T-helper 1 cell treated with Interleukin-12 subunit alpha and Interleukin-12 subunit beta and Interleukin-4 antibody, amounts not matched to agents 30 μg/mL and 1 μg/mL, for 36 hours (primary cell): ENCODE measurements at regions not wholly inside any gene's neighbourhood (a gene's known extent, or its start where the extent isn't known, plus 50 kb on each side); places are given as distances from the start of the nearest gene placed in this dataset.

Experiments
- H3K27ac Mint-ChIP-seq: one replicate; pipeline ENCODE4 v1.8.0; 2021; ENCODE audit warnings: mild to moderate bottlenecking, mixed read lengths
- H3K27me3 Mint-ChIP-seq: one replicate; pipeline ENCODE4 v1.8.0; 2021; ENCODE audit warnings: low read depth, mixed read lengths
- H3K36me3 Mint-ChIP-seq: one replicate; pipeline ENCODE4 v1.8.0; 2021; ENCODE audit warnings: low read depth, mixed read lengths
- H3K4me1 Mint-ChIP-seq: one replicate; pipeline ENCODE4 v1.8.0; 2021; ENCODE audit warnings: low read depth, mixed read lengths
- H3K4me3 Mint-ChIP-seq: one replicate; pipeline ENCODE4 v1.8.0; 2021; ENCODE audit warnings: mild to moderate bottlenecking, moderate library complexity, mixed read lengths
- H3K9me3 Mint-ChIP-seq: one replicate; pipeline ENCODE4 v1.8.0; 2021; ENCODE audit warnings: mixed read lengths

DNA sequence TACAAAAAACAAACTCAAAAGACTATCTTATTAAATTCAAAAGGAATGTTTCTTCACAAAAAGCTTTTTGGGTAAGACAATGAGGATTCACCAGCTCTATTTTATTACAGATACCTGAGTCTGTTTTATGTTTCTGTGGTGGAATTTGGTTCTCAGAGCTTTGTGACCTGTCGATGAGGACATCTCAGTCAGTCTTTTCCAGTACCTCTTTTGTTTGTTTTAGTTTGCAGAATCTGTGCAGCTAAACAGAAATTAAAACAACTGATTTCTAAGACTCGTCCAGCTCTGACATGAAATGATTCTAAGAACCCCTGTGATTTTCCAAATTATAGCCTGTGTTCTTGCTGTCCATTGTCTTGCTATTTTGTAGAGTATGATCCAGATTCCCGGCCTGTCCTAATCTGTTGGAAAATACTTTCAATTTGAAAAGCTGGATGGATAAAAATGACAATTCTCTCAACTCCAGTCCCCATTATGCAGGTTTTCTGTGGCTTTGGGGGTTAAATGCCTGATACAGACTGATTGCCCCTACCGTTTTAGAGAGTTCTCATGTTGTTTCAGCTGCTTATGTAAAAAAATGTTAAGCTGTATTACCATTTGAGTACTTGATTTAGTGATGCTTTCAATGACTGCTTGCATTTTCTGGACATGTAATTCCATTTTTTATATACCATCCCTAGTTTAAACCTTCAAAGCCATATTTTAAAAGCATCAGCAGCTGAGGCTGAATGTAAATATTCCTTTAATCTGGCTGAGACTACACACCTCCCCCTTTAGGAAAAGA, 94.2 kb upstream of the TAB2 start:
- Mint-ChIP-seq H3K27ac (no peak overlapping the region), H3K4me1 (peaks cover 55% of the 10 kb centered on the region), H3K27me3 (no peaks in the 10 kb centered on the region), H3K9me3 (peaks cover 9% of the 10 kb centered on the region), H3K4me3 (no peak overlapping the region), H3K36me3 (peaks cover 48% of the 10 kb centered on the region)

GRCh38 chr6:149223904-149224351, 93.6 kb upstream of the TAB2 start:
- Mint-ChIP-seq H3K4me1 (peaks cover 49% of the 10 kb centered on the region), H3K27me3 (no peaks in the 10 kb centered on the region), H3K27ac (no peak overlapping the region), H3K4me3 (no peak overlapping the region), H3K36me3 (peaks cover 47% of the 10 kb centered on the region), H3K9me3 (peaks cover 9% of the 10 kb centered on the region)

- Mint-ChIP-seq H3K27ac (peak overlapping the region; percentile 53), H3K9me3 (peaks cover 8% of the 10 kb centered on the region), H3K36me3 (peaks cover 50% of the 10 kb centered on the region), H3K27me3 (no peaks in the 10 kb centered on the region), H3K4me1 (peaks cover 47% of the 10 kb centered on the region), H3K4me3 (no peak overlapping the region)
Observed at GRCh38 chr6:149224399-149224798, 93.1 kb upstream of the TAB2 start.

DNA sequence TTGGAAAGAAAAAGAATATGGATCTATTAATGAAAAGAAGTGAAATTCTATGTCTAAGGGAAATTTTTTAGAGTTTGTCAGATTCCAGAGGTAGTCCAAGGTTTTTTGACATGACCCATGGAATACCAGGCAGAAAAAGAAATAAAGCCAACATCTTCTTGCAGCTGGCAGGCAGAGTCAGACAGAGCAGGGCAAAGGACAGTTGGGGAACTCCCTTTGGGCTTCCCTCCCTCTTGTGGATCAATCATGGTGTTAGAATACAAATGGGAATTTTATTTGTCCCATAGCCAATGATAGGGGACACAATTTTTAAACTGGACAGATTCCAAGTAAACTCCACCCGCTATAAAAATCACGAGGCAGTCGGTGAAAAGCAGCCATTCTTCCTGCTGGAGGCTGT, 92.1 kb upstream of the TAB2 start:
- peaks cover 51% of the 10 kb centered on the region for H3K36me3 Mint-ChIP-seq

DNA sequence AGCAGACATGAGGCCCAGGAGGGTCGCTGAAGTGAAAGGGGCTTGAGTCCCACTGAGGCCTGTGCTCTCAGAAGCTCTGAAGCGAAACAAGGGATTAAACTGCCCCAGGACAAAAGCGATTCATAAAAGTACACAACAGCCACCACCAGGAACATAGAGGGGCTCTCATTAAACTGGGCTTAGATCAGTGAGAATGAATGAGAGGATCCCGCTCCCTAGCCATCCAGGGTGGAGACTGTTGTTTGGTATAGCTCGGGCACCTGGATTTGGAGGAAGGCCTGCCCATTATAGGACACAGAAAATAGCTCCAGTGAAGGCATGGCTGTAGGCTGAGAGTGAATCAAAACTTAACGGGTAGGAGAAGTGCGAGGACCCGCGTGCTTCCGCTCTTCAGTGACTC, 91.6 kb upstream of the TAB2 start:
- peaks cover 50% of the 10 kb centered on the region for H3K36me3 Mint-ChIP-seq
- H3K27me3 Mint-ChIP-seq = no peaks in the 10 kb centered on the region
- H3K9me3 Mint-ChIP-seq = peaks cover 4% of the 10 kb centered on the region
- peaks cover 50% of the 10 kb centered on the region for H3K4me1 Mint-ChIP-seq
- H3K4me3 Mint-ChIP-seq = no peak overlapping the region
- H3K27ac Mint-ChIP-seq = no peak overlapping the region

More for the DNA sequence above, 92.1 kb upstream of the TAB2 start:
- H3K27ac Mint-ChIP-seq = no peak overlapping the region
- H3K4me1 Mint-ChIP-seq = peaks cover 45% of the 10 kb centered on the region
- no peak overlapping the region for H3K4me3 Mint-ChIP-seq
- H3K9me3 Mint-ChIP-seq = peaks cover 4% of the 10 kb centered on the region
- no peaks in the 10 kb centered on the region for H3K27me3 Mint-ChIP-seq

DNA sequence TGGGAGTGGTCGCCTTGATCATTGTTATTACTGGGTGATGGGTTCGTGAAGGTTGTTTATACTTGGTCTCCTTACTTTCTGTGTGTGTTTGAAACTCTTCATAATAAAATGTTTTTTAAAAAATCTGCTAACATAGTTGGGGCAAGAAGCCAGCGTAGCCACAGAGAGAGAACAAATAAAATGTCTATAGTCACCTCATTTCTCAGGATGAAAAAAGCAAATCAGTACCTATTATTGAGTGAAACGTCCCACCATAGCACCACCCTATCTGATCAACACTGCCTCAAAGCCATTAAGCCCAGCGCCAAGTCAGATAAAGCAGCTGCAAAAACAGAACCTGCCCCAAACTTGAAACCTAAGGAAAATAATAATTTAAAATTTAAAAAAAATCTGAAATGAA, 89.7 kb upstream of the TAB2 start:
- H3K4me1 Mint-ChIP-seq = peaks cover 56% of the 10 kb centered on the region
- H3K36me3 Mint-ChIP-seq = peaks cover 48% of the 10 kb centered on the region

GRCh38 chr6:149228311-149228955, 89.1 kb upstream of the TAB2 start:
- no peak overlapping the region for H3K27ac Mint-ChIP-seq
- peaks cover 58% of the 10 kb centered on the region for H3K4me1 Mint-ChIP-seq
- no peaks in the 10 kb centered on the region for H3K27me3 Mint-ChIP-seq
- H3K36me3 Mint-ChIP-seq = peaks cover 45% of the 10 kb centered on the region
- H3K9me3 Mint-ChIP-seq = no peaks in the 10 kb centered on the region
- H3K4me3 Mint-ChIP-seq = no peak overlapping the region

More for the DNA sequence above, 89.7 kb upstream of the TAB2 start:
- H3K9me3 Mint-ChIP-seq = no peaks in the 10 kb centered on the region
- no peak overlapping the region for H3K4me3 Mint-ChIP-seq
- no peaks in the 10 kb centered on the region for H3K27me3 Mint-ChIP-seq
- no peak overlapping the region for H3K27ac Mint-ChIP-seq

DNA sequence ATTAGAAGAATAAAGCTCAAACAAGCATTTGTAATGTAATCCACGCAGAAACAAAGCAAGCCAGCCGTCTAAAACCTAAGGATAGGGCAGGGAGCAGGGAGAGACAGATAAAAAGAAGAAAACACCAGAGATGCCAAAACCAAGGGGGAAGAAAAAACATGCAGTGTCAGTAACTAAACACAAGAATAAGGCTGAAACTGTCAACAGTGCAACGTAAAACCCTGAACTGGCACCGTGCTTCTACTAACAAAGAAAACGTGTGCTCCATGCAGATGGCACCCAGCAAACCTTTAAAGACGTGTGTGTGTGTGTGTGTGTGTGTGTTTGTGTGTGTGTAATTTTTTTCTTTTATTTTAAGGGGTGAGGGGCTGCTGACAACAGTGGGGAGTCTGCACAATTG, 88.4 kb upstream of the TAB2 start:
- no peak overlapping the region for H3K4me3 Mint-ChIP-seq
- H3K4me1 Mint-ChIP-seq = peaks cover 58% of the 10 kb centered on the region
- H3K9me3 Mint-ChIP-seq = no peaks in the 10 kb centered on the region
- H3K27ac Mint-ChIP-seq = no peak overlapping the region
- H3K36me3 Mint-ChIP-seq = peaks cover 44% of the 10 kb centered on the region
- no peaks in the 10 kb centered on the region for H3K27me3 Mint-ChIP-seq

- Mint-ChIP-seq H3K36me3 (peaks cover 41% of the 10 kb centered on the region), H3K9me3 (no peaks in the 10 kb centered on the region), H3K27ac (peak overlapping the region; percentile 1), H3K4me1 (peaks cover 62% of the 10 kb centered on the region), H3K27me3 (no peaks in the 10 kb centered on the region), H3K4me3 (no peak overlapping the region)
Observed at GRCh38 chr6:149230712-149231460, 86.6 kb upstream of the TAB2 start.

DNA sequence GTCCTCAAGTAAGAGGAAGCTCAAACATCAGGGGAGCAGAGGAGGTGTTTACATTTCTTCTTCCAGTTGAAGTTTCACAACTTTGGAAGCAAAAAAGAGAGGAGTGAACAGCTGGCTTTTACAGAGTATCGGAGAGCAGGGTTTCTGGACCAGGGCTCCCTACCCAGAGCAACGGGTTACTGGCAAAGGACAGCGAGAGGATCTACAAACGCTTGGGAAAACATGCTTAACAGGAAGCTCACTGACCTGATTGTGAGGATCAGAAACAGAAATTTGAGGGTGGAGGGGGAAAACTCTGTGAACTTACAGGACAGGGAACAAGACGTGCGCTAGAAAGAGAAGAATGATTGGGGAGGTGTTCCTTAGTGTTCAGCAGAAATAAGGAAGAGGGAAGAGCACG, 85.7 kb upstream of the TAB2 start:
- H3K27ac Mint-ChIP-seq = peak overlapping the region; percentile 82
- no peaks in the 10 kb centered on the region for H3K27me3 Mint-ChIP-seq
- H3K36me3 Mint-ChIP-seq = peaks cover 38% of the 10 kb centered on the region
- H3K9me3 Mint-ChIP-seq = no peaks in the 10 kb centered on the region
- peaks cover 55% of the 10 kb centered on the region for H3K4me1 Mint-ChIP-seq
- H3K4me3 Mint-ChIP-seq = peak overlapping the region; percentile 22

- peaks cover 48% of the 10 kb centered on the region for H3K36me3 Mint-ChIP-seq
Observed at GRCh38 chr6:149233056-149233715, 84.3 kb upstream of the TAB2 start.

DNA sequence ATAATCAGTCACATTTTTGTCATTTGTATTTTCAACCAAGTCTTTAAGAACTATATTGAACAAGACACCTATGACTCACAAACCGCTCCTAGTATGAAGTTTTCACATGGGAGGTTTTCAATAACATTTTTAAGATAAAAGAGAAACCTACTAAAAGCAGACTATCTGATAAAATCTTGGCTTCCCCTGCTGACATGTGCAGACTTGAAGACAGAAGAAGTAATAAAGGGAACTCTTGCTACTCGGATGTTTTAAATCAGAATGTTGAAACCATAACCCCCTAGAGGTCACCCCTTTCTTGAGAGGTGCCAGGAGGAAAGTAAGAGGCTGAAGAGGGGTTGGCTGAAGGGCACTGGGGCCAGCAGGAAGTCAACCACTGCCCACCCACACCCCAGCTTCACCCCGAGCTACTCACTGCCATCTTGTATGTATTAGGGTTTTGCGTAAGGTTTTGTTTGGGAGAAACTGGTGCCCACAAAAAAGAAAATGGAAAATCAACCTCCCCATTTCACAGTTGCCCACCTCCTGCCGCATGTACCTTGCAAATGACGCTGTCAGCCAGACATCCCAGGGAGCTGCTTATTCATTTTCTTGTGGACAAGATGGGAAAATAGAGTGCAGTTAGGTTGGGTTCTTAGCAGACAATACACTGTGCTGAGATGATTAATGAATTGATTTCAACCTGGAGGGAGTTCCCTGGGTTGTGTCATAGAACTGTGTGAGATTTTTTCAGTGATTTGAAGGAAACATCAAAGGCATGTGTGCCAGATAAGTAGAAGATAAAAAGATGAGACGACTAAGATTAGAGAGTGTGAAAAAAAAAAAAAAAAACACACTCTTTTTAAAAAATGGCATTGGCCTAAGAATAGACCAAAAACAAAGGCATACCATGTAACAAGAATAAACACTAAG, 83.2 kb upstream of the TAB2 start:
- Mint-ChIP-seq H3K27me3 (no peaks in the 10 kb centered on the region), H3K4me3 (peak overlapping the region; percentile 67), H3K4me1 (peaks cover 54% of the 10 kb centered on the region), H3K27ac (peak overlapping the region; percentile 92), H3K9me3 (peaks cover 19% of the 10 kb centered on the region), H3K36me3 (peaks cover 52% of the 10 kb centered on the region)

More at GRCh38 chr6:149233056-149233715, 84.3 kb upstream of the TAB2 start:
- Mint-ChIP-seq H3K27ac (peak overlapping the region; percentile 92), H3K27me3 (no peaks in the 10 kb centered on the region), H3K9me3 (peaks cover 8% of the 10 kb centered on the region), H3K4me3 (peak overlapping the region; percentile 67), H3K4me1 (peaks cover 52% of the 10 kb centered on the region)

- Mint-ChIP-seq H3K36me3 (peaks cover 58% of the 10 kb centered on the region), H3K27me3 (no peaks in the 10 kb centered on the region), H3K4me3 (peak overlapping the region; percentile 67), H3K27ac (peak overlapping the region; percentile 92), H3K9me3 (peaks cover 27% of the 10 kb centered on the region), H3K4me1 (peaks cover 54% of the 10 kb centered on the region)
Observed at GRCh38 chr6:149235130-149235561, 82.4 kb upstream of the TAB2 start.
